ENCODE measurements at regions not wholly inside any gene's neighbourhood (a gene's known extent, or its start where the extent isn't known, plus 50 kb on each side); places are given as distances from the start of the nearest gene placed in this dataset.

DNA sequence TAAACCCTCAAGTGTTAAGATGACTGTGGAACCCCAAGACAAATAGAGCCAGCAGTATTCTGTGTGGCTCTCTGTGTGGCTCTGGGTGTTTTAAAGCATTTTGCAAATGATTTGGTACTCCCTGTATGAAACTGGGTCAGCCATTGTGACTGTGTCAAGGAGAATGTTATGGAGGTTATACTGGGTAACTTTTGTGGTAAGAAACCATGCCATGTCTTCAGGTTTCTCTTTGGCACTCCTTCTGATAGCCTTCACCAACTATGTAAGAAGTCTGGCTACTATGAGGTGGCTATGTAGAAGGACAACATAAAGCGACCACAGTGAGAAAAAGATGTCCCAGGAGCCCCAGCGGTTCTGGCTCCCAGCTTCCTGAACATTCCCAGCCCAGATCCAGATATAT lies 226.6 kb upstream of the RHOBTB1 start:
- TF ChIP-seq, protein P1, sequence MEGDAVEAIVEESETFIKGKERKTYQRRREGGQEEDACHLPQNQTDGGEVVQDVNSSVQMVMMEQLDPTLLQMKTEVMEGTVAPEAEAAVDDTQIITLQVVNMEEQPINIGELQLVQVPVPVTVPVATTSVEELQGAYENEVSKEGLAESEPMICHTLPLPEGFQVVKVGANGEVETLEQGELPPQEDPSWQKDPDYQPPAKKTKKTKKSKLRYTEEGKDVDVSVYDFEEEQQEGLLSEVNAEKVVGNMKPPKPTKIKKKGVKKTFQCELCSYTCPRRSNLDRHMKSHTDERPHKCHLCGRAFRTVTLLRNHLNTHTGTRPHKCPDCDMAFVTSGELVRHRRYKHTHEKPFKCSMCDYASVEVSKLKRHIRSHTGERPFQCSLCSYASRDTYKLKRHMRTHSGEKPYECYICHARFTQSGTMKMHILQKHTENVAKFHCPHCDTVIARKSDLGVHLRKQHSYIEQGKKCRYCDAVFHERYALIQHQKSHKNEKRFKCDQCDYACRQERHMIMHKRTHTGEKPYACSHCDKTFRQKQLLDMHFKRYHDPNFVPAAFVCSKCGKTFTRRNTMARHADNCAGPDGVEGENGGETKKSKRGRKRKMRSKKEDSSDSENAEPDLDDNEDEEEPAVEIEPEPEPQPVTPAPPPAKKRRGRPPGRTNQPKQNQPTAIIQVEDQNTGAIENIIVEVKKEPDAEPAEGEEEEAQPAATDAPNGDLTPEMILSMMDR (IDR thresholded peaks at IDR 0.05) = no peak
- TF ChIP-seq POLR2A (IDR thresholded peaks at IDR 0.05) = no peak

Data from right lobe of liver (tissue), 4 donors.